HG03159 (cell line): ENCODE measurements at regions not wholly inside any gene's neighbourhood (a gene's known extent, or its start where the extent isn't known, plus 50 kb on each side); places are given as distances from the start of the nearest gene placed in this dataset.

Source experiments
- ATAC-seq: cut with Tn5 transposase; IDR thresholded peaks from one replicate; pipeline ENCODE4 v1.9.1; 2021; ENCODE audit warnings: mild to moderate bottlenecking, moderate library complexity; ENCODE audit not compliant: unreplicated experiment

GRCh38 chr2:122363885-122364284, 608.4 kb downstream of the TSN start:
- no peak for ATAC-seq

- ATAC-seq, result no peak
These were observed 611.0 kb downstream of the TSN start for GRCh38 chr2:122366427-122366826.

GRCh38 chr2:122366969-122367645, 611.7 kb downstream of the TSN start:
- ATAC-seq, result no peak

- no peak for ATAC-seq
These were observed 612.2 kb downstream of the TSN start for GRCh38 chr2:122367646-122368010.

- ATAC-seq, result no peak
These were observed 613.3 kb downstream of the TSN start for GRCh38 chr2:122368576-122369243.

- ATAC-seq, result no peak
These were observed 623.1 kb downstream of the TSN start for GRCh38 chr2:122378521-122378920.

- ATAC-seq, result no peak
These were observed 629.4 kb downstream of the TSN start for GRCh38 chr2:122384768-122385333.

GRCh38 chr2:122388208-122388607, 632.8 kb downstream of the TSN start:
- ATAC-seq, result no peak

GRCh38 chr2:122389694-122390093, 634.2 kb downstream of the TSN start:
- ATAC-seq, result no peak

- no peak for ATAC-seq
These were observed 635.0 kb downstream of the TSN start for GRCh38 chr2:122390406-122390805.

- no peak for ATAC-seq
These were observed 636.3 kb downstream of the TSN start for GRCh38 chr2:122391726-122392125.

GRCh38 chr2:122395687-122396086, 640.2 kb downstream of the TSN start:
- ATAC-seq, result no peak

- ATAC-seq, result no peak
These were observed 655.8 kb downstream of the TSN start for GRCh38 chr2:122411231-122411630.

- ATAC-seq, result no peak
These were observed 656.9 kb downstream of the TSN start for GRCh38 chr2:122412360-122412759.

- no peak for ATAC-seq
These were observed 659.5 kb downstream of the TSN start for GRCh38 chr2:122414902-122415301.

GRCh38 chr2:122417114-122417513, 661.7 kb downstream of the TSN start:
- ATAC-seq, result no peak

- ATAC-seq, result no peak
These were observed 666.3 kb downstream of the TSN start for GRCh38 chr2:122421775-122422174.

- ATAC-seq, result no peak
These were observed 667.0 kb downstream of the TSN start for GRCh38 chr2:122422384-122422991.

- ATAC-seq, result no peak
These were observed 668.5 kb downstream of the TSN start for GRCh38 chr2:122423934-122424333.

- no peak for ATAC-seq
These were observed 677.8 kb downstream of the TSN start for GRCh38 chr2:122433123-122433754.

- ATAC-seq, result no peak
These were observed 689.6 kb downstream of the TSN start for GRCh38 chr2:122445003-122445402.

GRCh38 chr2:122446761-122447160, 691.3 kb downstream of the TSN start:
- no peak for ATAC-seq
